Kasumi-1 (cell line): ENCODE measurements at regions not wholly inside any gene's neighbourhood (a gene's known extent, or its start where the extent isn't known, plus 50 kb on each side); places are given as distances from the start of the nearest gene placed in this dataset.

Source experiments
- DNase-seq, 2 experiments: peaks; one replicate each; lab custom pipeline; 2025; lab: John Stamatoyannopoulos, UW

- DNase-seq: no peak
These were observed 551.1 kb upstream of the SORCS1 start for GRCh38 chr10:107715565-107715964.

DNA sequence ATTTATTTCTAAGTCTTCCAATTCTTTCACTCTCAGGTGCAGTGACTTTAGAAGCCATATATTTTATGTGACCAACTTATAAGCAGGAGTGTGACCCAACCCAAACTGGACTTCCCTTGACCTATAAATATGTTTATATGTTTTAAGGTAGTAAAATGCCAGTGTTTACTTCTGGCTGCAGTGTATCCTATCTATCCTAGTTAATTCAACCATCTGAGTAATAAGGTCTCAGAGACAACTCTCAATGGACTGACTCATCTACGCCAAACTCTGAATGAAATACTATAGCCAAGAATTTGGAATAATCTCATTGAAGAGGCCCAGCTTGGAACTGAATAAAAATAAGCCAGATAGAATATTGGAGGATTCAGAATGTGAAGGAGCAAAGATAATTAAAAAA is 544.5 kb upstream of the SORCS1 start:
- no peak for DNase-seq

- no peak for DNase-seq
These were observed 541.7 kb upstream of the SORCS1 start for GRCh38 chr10:107706096-107706725.

- no peak for DNase-seq
These were observed 537.4 kb upstream of the SORCS1 start for GRCh38 chr10:107701943-107702342.

- DNase-seq: peak; percentile 58 to 68
These were observed 527.6 kb upstream of the SORCS1 start for GRCh38 chr10:107692072-107692471.

GRCh38 chr10:107689323-107689722 is 524.8 kb upstream of the SORCS1 start:
- peak; percentile 93 to 96 for DNase-seq

GRCh38 chr10:107687701-107688100 is 523.2 kb upstream of the SORCS1 start:
- peak; percentile 74 to 78 for DNase-seq

DNA sequence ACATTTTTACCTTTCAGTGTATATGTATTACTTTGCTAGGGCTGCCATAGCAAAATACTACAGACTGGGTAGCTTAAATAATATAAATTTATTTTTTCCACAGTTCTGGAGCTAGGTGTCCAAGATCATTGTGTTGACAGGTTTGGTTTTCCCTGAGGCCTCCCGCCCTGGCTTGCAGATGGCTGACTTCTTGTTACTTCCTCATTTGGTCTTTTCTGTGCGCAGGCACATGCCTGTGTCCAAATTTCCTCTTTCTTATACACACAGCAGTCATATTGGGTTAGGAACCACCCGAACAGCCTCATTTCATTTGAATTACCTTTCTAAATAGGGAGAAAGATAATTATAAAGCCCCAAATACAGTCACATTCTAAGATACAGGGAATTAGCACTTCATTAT is 521.6 kb upstream of the SORCS1 start:
- DNase-seq: peak; percentile 94 to 95

GRCh38 chr10:107671960-107672359 is 507.5 kb upstream of the SORCS1 start:
- no peak for DNase-seq

DNA sequence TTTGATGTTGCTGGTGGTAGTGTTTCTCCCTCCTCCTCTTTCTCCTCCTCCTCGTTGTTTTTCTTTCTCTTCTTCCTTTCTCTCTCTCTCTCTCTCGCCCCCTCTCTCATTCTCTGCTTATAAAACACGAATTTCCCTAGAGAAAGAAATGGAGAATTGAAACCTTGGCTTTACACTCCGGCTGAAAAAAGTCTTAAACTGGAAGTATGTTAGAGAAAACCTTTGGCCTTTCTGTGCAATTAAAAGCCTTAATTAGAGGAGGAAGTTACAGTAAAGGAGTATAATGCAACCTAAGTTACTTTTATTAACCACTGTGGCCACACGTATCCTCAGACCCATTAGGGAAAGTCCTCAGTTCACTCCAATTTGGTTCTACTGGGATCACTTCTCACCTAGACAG is 501.7 kb upstream of the SORCS1 start:
- DNase-seq: no peak

DNA sequence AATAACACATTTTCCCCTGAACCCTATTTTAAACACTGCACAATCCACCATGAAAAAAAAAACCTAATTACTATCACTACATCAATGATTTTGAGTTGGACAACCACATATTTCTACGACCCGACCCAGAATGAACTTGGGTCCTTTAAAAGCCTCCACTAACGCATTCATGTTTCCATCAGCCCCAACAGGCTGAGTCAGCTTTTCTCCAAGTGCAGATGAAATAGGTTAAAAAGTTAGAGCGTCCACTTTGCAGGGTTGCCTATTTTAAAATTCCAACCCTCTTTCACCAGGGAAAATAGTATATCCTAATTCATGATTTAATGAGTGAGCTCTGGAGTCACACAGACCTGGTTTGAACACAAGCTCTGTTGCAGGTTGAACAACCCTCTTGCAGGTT is 501.0 kb upstream of the SORCS1 start:
- no peak for DNase-seq

GRCh38 chr10:107657851-107658250 is 493.3 kb upstream of the SORCS1 start:
- DNase-seq: no peak

- no peak for DNase-seq
These were observed 492.4 kb upstream of the SORCS1 start for GRCh38 chr10:107656932-107657331.

GRCh38 chr10:107653832-107654287 is 489.4 kb upstream of the SORCS1 start:
- peak; percentile 54 to 59 for DNase-seq

- no peak for DNase-seq
These were observed 486.4 kb upstream of the SORCS1 start for GRCh38 chr10:107650939-107651338.

DNA sequence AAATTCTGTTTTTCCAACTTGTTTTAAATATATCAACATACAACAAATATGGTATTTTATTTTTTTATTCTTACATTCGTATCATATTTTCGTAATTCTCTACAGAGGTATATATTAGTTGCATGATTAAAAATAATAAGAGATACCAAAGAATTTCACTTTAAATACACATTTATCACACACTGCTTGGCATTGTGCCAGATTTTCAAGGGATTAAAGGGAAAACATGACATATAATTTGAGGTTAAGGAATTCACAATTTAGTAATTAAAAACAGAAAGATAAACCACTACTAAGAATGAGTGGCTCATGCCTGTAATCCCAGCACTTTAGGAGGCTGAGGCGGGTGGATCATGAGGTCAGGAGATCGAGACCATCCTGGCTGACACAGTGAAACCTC is 484.7 kb upstream of the SORCS1 start:
- no peak for DNase-seq

DNA sequence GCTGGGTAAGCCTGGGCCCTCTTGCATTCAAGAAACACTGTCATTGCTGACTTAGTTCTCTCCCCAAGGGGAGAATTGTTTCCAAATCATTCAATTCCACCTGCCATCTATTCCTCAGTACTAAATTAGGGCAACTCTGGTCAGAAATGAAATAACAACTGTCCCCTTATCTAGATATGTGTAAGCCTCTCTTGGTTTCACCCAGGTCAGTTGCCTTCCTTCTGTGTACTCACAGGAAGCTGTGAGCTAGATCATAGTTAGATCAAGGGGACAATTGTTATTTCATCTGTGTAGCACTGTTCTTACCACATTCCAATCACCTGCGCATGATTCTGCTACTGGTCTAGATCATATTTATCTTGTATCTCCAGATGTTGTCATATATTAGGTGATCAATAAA is 483.0 kb upstream of the SORCS1 start:
- DNase-seq: no peak

DNA sequence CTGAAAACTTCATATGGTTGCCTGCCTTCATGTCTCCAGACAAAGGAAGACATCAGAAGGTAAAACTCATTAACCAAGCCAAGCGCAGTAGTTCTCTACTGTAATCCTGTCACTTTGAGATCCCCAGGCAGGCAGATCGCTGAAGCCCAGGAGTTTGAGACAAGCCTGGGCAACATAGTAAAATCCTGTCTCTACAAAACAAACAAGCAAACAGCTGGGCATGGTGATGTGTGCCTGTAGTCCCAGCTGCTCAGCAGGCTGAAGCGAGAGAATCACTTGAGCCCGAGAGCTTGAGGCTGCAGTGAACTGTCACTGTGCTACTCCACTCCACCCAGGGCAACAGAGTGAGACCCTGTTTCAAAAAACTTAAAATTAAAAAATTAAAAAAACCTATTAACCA is 467.4 kb upstream of the SORCS1 start:
- DNase-seq: no peak

DNA sequence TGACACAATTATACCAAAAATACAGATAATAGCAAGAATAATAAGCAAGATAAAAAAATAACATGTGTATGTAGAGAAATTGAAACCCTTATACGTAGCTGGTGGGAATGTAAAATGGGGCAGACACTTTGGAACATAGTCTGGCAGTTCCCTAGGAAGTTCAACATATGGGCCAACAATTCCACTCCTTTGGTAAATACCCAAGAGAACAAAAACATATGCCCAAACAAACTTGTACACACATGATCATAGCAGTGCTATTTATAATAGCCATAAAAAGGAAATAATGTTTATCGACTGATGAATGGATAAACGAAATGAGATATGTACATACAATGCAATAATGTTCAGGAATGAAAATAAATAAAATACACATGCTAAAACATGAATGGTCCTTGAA is 462.4 kb upstream of the SORCS1 start:
- no peak for DNase-seq

- no peak for DNase-seq
These were observed 458.8 kb upstream of the SORCS1 start for GRCh38 chr10:107623292-107623691.

DNA sequence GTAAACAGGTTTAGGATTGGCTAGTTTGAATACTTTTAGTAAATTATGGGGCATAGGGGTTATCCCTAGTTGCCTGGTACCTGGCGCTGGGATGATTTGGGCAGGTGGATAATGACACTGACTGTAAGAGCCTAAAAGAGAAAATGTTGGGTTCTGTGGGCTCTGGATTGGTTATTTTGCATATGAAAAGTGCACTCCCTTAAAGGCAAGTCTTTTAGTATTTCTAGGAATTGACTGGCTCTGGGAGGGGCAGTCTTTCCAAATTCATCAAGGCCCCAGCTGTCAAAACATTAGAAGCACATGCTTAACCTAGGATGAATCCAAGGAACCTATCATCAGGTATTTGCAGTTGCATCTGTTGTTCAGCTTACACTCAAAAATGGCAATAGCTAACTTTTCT is 454.6 kb upstream of the SORCS1 start:
- DNase-seq: no peak

GRCh38 chr10:107618504-107618994 is 454.0 kb upstream of the SORCS1 start:
- no peak for DNase-seq

GRCh38 chr10:107616463-107617410 is 452.2 kb upstream of the SORCS1 start:
- DNase-seq: no peak
